Uterus (tissue), 2 donors: ENCODE measurements at regions not wholly inside any gene's neighbourhood (a gene's known extent, or its start where the extent isn't known, plus 50 kb on each side); places are given as distances from the start of the nearest gene placed in this dataset.

Source experiments
- POLR2A ChIP-seq, 2 donors: fragments of 450-650 bp; IDR thresholded peaks; one replicate each; pipeline ENCODE4 v1.6.1; 2016; ENCODE audit warnings: antibody characterized with exemption in 2 of 2, mild to moderate bottlenecking in 1 of 2, moderate library complexity in 1 of 2
- TF ChIP-seq, protein P1 (sequence below), 4 experiments: fragments of 200-600 bp in 2 of 4; fragments of 450-650 bp in 2 of 4; sonication (generic) in 2 of 4; IDR thresholded peaks; one replicate each; pipeline ENCODE4 v1.5.1; 2016 to 2019; ENCODE audit warnings: antibody characterized with exemption in 4 of 4, mild to moderate bottlenecking in 2 of 4, moderate library complexity in 1 of 4

DNA sequence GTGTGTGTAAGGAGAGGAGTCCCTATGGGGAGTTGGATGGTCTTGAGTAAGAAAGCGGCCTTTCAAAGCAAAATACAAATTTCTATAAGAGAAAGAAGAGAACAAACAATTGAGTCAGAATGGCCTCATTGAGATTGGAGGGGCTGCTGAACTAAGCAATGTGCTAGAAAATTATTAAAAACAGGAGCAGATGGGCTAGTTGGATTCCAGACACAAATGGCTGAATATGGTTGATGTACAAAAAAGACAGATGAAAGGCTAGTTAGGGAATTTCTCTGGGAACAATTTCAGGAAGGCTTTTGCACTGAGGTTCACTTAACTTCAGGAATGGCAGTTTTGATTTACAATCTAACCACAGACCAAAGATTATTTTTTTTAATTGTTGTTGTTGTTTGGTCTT, 1806.8 kb upstream of the TENM3 start:
- TF ChIP-seq POLR2A (IDR thresholded peaks at IDR 0.05) = no peak
- TF ChIP-seq, protein P1, sequence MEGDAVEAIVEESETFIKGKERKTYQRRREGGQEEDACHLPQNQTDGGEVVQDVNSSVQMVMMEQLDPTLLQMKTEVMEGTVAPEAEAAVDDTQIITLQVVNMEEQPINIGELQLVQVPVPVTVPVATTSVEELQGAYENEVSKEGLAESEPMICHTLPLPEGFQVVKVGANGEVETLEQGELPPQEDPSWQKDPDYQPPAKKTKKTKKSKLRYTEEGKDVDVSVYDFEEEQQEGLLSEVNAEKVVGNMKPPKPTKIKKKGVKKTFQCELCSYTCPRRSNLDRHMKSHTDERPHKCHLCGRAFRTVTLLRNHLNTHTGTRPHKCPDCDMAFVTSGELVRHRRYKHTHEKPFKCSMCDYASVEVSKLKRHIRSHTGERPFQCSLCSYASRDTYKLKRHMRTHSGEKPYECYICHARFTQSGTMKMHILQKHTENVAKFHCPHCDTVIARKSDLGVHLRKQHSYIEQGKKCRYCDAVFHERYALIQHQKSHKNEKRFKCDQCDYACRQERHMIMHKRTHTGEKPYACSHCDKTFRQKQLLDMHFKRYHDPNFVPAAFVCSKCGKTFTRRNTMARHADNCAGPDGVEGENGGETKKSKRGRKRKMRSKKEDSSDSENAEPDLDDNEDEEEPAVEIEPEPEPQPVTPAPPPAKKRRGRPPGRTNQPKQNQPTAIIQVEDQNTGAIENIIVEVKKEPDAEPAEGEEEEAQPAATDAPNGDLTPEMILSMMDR (IDR thresholded peaks at IDR 0.05) = no peak
